Endometrium (tissue), 2 donors: ENCODE measurements at regions not wholly inside any gene's neighbourhood (a gene's known extent, or its start where the extent isn't known, plus 50 kb on each side); places are given as distances from the start of the nearest gene placed in this dataset.
A peak's percentile ranks its signal among the peaks of the same experiment; 100 is the strongest.
"Not testable (repeated sequence)": the region's sequence is repeated elsewhere in the genome, so short reads cannot be mapped to it uniquely, and the experiment has no call there.

ENCODE experiments used
- FAIRE-seq: peaks from 2 replicates; lab custom pipeline; 2012; peaks lifted over from hg19 to GRCh38; lab: Jason Lieb, UNC
- donor health status: control.
- donor health status: control.

DNA sequence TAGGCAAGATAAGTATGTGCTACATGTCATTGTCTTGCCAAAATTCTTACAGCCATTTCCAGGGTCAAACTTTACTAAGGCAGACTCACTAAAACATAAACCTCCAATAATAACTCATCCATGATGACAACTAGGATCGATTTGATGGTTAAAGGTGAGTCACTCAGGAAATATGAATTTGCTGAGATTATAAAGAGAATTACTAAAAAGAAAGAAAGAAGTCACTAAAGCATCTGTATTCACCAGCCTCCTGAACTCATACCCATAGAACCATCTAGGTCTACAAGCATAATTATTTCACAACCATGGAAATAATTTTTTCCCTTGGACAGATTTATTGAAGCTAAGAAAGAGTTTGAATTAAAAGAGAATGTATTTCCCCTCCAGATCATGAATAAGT is 258.6 kb downstream of the TLE1 start:
- FAIRE-seq, result no peak

DNA sequence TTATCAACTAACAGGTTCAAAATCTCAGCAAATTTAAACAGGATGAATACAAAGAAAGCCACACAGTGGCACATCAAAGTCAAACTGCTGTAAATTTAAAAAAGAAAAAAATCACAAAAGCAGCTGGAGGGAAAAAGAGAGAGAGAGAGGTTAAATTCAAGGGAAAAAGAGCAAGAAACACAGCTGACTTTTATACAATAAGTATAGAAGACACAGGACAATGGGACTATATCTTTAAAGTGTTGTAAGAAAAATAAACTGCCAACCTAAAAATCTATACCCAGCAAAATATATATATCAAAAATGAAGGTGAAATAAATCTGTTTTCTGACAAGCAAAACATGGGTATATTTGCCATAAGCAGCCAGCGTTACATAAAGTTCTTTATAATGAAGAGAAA is 261.5 kb downstream of the TLE1 start:
- no peak for FAIRE-seq

DNA sequence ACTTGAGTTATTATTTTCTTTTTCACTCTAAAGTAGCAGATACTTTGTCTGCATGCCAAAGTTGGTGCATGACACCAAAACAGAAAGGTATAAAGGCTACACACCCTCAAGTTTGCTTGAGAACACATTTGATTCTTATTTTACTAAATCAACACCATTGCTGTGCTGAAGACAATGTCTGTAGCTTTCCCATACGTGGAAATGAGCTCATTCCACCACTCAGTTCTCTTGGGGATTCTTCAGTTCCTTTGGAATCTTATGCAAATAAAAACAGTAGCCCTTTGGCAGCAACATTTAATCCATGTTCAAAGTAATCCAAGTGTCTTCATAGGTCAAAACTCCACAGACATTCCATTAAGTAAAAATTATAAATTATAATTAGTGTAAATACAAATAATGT is 264.9 kb downstream of the TLE1 start:
- no peak for FAIRE-seq

DNA sequence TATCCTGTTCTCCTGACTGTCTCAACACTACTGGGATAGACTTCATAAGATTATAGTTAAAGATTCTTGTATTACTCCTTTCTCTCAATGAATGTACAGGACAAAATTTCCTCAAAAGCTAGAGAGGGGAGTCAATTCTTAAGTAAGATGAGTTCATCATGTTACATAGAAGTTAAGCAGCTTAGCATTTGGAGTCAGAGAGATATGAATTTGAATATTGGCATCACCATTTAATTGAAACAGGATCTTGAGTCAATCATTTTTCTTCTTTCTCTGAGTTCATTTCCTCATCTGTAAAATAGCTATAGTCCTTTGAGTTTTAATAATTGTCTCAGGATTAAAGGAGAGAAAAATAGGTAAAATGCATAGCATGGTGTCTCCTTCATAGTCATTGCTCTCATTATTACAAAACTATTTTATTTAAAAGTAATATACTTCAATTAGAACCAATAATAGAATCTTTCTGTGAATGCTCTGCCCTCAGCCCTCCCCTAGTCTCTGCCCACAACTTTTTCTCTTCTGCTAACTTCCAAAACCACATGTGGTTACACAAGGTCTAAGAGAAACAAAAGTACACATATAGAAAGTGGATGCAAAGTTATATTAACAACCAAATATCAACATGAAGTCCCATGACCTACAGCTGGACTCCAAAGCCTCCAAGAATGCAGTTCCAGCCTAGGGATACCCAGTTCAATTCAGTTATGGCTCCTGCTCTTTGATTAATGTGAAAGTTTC is 265.6 kb downstream of the TLE1 start:
- FAIRE-seq, result no peak

DNA sequence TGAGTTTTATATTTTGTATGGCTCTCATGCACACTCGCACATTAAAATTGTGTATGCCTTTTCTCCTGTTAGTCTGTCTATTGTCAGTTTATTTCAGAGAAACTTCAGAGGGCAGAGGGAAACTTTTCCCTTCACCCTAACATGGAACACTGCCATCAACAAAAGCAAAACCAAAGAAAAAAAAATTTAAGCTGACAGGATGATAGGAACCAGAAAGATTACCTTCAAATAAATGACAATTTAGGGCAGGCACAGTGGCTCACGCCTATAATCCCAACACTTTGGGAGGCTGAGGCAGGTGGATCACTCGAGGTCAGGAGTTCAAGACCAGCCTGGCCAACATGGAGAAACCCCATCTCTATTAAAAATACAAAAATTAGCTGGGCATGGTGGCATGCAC is 268.3 kb downstream of the TLE1 start:
- not testable (repeated sequence) for FAIRE-seq

DNA sequence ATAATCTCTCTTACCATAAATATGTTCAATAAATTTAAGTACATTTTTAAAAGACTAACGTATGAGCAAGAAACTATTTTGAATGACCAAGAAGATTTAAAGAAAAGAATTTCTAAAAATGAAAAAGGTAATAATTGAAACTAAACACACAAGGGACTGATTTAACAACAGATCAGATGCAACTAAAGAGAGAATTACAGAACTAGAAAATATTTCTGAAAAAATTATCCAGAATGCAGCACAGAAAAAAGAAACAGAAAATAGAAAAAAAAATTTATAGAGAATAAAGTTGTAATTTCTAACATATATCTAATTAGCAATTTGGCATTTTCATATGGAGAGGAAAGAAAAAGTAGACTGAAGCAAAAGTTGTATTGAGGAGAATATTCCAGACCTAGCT is 269.3 kb downstream of the TLE1 start:
- FAIRE-seq, result no peak

DNA sequence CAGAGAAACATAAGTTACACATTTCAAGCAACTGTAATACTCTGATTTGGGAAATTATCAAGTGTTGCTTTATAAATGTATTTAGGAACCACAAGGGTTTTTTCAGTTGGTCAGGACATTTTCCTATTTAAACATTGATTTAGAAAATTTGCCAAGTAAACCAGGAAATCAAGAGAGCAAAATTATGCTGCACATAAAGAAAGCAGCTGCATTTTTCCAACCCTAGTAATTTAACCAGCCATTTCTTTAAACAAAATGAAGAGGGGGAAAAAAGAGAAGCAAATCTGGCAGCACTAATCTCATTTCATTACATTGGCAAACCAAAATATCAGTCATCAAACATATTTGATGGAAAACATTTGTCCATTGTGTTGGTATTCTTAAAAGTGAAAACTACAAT is 271.4 kb downstream of the TLE1 start:
- FAIRE-seq, result no peak

DNA sequence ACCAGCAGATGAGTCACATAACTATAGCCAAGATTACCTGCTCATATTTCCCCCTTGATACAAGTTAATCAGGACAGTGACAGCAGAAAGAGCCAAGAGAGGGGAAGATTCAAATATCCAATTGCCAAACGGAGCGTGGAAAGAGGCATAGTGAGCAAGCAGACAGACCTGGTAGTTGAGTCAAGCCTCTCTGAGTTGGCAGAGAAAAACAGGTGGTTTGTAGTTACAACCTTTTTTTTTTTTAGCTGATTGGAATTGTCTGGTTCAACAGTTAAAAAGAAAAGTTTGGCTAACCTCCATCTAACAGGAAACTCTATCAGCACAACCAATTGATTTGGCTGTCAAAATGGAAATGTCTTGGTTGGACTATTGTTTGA is 272.1 kb downstream of the TLE1 start:
- FAIRE-seq, result no peak

DNA sequence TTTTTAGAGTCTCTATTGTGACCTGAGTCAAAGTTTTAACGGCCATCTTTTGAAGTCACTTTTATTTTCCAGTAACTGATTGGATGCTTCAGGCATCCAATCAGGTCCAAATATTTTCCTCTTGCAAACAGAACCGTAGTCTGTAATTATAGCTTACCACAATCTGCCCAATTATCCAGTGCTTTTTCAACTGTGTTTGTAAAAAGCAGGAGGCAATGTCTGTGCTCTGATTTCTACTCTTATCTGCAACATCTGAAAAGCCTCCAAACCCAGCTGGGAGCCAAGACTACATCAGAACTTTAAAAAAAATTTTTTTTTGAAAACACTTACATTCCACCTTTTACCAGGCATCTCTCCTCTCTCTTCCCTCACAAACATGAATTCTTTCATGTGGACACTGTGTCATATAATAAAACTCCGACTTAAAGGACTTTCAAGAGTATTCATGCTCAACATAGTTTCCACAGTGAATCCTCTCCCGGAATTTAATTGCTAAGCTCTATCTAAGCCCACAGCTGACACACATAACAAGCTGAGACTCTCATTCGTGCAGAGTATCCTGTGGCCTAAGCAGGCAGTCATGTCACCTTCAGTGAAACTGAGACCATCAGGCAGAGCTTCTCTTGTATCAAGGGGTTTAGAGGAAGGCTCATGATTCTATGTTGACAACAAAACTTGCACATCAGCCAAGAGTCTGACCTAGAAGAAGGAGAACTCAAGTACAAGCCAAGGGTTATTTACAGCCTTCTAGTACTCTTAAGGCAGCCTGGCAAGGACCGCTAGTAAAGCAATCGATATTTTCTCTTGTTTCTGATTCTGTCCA is 272.7 kb downstream of the TLE1 start:
- FAIRE-seq, result no peak

DNA sequence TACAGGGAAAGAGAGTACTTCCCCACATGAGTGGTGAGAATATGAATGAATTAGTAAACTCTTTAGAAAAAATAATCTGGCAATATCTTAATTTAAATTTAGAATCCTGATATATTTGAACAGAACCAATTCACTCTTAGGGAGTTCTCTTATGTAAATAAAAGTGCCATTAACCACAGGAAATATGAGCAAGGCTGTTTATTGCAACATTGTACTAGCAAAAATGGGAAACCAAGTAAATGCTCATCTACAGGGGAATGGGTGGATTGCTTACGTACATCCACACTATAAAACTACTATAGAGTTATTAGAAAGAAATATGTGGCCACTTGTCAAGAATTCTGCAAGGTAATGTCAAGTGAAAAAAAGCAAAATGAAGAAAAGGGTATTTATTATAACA is 274.5 kb downstream of the TLE1 start:
- FAIRE-seq, result no peak

DNA sequence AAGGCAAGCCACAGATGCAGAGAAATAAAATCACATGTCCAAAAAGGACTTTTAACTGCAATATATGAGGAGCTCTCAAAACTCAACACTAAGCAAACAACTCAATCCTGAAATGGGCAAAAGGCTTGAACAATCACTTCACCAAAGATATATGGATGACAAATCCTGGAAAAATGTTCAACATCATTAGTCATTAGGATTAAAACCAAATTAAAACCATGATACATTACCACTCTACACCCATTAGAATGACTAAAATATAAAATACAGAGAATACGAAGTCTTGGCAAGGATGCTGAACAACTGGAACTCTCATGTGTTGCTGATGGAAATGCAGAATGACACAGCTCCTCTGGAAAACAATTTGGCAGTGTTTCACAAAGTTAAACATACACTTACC is 277.4 kb downstream of the TLE1 start:
- FAIRE-seq, result no peak

DNA sequence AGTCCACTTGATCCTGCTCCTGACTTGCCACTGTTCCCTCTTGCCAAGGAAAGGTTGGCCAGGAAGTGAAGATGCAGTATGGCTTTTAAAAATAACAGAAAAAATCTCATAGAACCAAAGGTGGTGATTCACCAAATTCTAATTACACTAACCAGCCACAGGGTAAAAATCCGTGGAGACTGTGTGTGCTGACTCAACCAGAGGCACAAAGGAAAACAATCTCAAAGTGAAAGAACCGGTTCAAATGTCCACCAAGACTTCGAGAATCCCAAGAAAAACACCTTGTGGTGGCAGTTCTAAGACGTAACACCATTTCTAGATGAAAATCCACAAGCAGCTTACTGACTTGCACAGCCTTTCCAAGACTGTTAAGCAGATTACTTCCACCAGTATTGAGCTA is 279.1 kb downstream of the TLE1 start:
- FAIRE-seq, result no peak

DNA sequence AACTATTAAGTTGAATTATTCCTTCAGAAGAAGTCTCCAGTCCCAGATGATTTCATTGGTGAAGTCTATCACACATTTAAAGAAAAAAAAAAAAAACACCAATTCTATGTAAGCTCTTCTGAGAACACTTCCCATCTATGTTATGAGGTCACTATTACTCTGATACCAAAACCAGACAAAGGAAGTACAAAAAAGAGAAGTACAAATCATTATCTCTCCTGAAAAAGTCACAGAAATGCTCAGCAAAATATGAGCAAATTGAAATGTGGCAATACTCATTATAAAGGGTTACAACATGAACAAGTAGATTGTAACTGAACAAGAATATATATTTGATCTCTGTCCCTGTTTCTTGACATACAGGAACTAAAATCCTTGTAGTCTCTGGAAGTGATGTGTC is 280.4 kb downstream of the TLE1 start:
- FAIRE-seq, result no peak

DNA sequence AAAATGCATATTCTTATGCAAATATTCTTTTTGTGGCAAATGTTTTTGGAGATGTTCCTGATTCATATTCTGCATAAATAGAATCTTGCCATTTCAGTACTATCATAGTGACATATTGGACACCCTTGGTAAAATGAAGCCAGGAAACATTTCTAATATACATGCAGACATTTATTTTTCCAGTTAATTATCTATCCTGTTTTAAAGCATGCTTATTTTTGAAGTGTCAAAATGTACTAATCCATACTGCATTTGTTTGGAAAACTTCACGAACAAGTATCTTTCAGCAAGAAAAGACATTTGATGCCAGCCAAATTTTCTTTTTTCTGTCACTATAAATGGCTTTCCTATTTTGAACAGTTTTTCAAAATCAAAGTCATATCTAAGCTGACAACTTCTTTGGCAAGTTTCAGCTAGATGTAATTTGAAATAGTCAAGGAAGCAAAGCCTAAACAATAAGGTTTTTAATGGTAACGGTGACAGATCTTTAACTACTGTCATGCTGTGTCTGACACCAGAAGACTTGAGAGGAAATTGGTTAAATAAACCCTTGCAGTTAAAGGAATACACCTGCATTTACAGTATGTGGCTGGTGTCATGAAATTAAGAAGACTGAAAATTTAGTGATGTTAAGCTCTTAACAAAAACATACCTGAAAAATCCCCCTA is 284.3 kb downstream of the TLE1 start:
- FAIRE-seq, result no peak

DNA sequence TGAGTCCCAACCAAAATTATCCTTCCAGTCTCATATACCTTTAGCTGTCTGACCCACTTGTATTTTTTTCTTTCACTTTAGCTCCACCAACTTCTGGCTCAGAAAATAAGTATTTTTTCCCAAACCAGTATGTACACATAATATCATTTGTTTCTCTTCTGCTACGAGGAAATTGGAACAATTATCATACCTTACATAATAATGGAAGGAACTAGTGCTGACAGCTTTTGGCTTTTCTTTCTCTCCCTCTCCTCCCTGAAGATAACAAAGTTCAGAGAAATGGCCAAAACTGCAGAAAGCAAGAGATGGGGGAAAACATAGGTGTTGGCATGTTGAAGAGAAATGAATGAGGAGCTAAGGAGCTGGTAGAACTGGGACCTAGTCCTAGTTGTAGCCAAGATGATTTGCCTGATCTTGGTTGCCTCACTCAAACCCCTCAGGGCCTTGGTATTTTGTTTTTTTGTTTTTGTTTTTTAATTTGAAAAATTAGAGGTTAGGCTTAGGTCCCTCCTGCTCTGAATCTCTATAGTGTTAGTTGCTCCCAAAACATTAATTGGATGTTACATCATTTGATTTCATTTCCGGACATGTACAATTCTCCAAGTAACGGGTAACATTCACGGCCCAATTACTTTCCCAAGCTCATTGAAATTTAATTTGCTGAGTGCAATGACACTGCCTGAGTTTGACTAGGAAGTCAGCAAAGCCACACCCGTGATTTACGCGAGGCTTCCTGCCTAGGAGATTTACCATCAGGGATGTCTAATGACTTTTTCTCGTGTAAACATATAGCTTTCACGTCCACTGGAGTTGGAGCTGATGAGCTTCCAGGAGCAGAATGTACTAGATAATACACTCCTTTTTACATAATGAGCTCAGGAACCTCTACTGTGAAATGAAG is 291.6 kb downstream of the TLE1 start:
- no peak for FAIRE-seq

DNA sequence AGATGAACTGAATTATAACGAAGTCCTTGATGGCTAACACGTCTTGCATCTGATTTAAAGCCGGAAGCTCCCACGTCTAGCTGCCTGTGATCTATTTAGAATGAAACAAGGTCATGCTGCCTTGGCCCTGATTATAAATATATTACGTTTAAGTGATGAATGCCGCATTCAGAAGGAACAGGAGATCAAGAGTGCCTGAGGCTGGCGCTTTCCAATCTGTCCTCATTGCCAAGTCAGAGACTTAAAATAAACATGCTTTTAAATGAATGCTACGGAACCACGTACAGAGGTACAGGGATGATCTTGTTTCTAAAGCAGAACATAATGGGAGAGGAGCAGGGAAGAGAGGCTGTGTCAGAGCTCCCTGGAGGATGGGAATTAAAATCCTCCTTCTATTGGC is 292.8 kb downstream of the TLE1 start:
- no peak for FAIRE-seq

DNA sequence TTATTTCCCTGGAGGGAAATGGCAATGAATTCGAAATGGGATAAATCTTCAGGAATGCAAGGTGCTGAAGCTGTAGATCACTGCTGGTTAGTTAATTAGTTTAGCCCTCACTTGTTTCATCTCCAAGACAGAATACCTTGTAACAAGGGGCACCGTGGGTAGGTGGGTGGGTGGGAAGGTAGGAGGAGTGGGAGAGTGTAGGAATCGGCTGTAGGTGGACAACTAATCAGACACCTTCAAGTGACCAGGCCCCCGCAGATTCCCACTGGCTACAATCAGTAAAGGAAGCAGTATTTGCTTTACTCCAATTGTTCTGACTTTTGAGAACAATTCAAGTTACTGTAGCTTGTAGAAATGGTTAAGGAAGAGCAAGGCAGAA is 293.7 kb downstream of the TLE1 start:
- no peak for FAIRE-seq

DNA sequence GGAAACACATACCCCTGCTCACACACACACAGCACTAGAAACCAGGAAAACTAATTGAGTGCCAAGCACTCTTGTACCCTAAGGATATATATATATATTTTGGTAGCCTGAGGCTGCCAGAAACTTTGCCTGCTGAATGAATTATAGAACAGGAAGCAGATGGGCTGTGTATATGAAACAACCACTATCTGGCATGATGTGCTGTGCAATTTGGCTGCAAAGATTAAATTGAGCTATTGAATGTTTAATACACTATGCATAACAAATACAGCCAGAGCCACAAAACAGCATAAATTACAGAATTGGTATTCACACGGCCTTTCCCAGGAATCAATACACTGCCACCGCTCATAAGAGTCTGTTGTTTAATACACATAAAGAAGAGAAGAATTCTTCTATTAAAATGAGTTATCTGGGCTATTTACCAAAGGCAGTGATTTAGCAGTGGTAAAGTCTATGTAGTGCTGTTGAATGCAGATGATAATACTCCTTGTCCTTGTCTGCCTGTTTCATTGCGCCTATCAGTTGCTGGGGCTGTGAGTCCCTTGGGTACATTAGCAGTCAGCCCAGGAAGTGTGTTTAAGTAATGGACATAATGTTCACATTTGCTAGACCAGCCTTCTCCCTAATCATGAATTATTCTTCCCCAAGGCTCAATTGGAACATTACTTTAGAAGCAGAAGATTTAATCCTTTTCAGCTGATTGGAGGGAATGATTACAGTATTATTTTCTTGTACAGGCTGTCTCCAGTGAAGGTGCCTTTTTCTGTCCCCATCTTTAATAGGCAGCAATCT is 294.3 kb downstream of the TLE1 start:
- no peak for FAIRE-seq

DNA sequence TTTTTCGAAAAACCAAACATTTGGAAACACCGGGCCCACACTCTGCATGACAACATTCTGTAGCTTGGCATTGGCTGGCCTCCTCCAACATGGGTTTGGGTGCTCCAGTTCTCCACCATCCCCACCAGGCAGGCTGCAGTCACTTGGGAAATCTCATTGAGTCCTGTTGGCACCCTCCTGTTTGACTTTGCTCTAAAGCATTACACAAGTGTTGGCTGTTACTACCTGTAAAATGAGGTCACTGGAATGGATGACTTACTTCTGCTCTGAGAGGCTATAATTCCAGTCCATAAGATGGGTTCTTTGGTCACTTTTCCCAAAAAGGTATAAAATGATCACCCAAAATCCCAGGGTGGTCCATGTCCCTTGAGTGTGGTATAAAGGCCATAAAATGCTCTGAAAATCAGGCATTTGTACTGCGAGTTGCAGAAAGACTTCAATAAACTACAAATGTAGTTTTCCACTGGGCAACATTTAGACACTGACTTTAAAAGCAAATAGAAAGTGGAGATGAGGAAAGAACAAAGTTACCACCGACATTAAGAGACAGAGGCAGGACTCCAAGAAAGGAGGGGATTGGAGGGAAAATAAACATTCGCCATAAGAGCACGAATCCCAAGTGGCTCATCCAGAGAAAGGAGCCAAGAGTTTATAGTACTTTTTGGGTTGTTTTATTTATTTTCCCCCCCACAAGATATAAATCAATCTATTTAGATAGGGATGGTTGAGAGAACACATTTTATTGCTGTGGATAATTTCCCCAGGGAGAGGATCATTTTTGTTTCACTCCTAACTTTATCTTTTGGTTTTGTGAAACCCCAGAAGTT is 295.1 kb downstream of the TLE1 start:
- FAIRE-seq, result peak; percentile 87

DNA sequence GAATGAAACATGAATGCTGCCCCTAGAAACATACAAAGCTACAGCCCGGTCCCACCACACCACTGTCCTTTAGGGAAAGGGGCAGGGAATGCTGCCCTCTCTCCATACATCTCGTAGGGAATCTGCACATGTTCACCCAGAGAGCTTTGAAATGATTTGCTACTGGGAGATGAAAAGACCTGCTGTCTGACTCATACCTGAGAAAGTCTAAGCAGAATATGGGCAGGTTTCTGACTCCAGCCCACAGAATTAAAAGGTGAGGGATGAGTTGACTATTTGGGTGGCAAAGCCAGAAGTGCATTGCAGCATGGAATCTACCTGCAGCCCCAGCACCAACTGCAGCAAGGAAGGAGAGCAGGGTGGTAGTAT is 297.9 kb downstream of the TLE1 start:
- no peak for FAIRE-seq
